ENCODE measurements at regions not wholly inside any gene's neighbourhood (a gene's known extent, or its start where the extent isn't known, plus 50 kb on each side); places are given as distances from the start of the nearest gene placed in this dataset.

DNA sequence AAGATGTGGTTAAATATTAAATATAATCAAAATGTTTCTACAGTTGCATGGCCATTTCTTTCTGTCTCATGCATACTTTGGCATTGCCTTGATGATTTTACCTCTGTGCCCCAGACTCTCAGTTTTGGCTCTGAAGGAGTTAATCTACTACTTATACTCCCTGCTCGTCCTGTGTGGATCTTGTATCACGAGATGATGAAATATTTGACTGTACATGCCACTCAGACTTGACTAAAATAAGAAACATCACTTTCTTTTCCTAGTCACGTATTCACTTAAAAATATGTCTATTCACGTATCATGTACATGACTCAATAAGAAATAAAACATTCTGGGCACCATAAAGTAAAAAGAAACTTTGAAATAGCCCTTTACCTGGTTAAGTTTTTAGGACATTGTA is 397.7 kb downstream of the RFPL4B start:
- TF ChIP-seq, protein P1, sequence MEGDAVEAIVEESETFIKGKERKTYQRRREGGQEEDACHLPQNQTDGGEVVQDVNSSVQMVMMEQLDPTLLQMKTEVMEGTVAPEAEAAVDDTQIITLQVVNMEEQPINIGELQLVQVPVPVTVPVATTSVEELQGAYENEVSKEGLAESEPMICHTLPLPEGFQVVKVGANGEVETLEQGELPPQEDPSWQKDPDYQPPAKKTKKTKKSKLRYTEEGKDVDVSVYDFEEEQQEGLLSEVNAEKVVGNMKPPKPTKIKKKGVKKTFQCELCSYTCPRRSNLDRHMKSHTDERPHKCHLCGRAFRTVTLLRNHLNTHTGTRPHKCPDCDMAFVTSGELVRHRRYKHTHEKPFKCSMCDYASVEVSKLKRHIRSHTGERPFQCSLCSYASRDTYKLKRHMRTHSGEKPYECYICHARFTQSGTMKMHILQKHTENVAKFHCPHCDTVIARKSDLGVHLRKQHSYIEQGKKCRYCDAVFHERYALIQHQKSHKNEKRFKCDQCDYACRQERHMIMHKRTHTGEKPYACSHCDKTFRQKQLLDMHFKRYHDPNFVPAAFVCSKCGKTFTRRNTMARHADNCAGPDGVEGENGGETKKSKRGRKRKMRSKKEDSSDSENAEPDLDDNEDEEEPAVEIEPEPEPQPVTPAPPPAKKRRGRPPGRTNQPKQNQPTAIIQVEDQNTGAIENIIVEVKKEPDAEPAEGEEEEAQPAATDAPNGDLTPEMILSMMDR (IDR thresholded peaks at IDR 0.05; ENCODE audit: insufficient read depth, low read depth, low read length): no peak
- TF ChIP-seq EZH2 (IDR thresholded peaks at IDR 0.05; ENCODE audit: insufficient read depth, low read length): no peak
